ENCODE measurements at regions not wholly inside any gene's neighbourhood (a gene's known extent, or its start where the extent isn't known, plus 50 kb on each side); places are given as distances from the start of the nearest gene placed in this dataset.

DNA sequence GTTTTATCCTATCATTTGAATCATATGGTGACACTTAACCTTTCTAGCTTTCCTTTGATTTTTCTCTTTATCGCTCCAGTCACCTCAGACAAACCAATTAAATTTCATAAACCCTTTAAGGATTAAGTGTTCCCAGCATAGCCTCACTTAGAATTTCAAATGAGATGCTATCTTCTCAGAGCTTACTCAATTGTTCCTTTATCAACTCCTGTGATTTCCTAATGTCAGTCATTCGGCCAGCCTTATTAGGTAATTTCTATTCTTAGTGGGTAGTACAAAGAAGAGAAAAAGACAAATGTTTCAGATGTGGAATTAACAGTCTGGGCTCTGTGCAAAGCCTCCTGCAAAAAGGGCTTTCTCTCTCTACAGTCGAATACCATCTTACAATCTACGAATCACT, 77.1 kb upstream of the CCDC90B start:
- no peaks in the 10 kb centered on the region for H3K36me3 ChIP-seq (ENCODE audit: control insufficient read depth, insufficient read depth, low read length)
- no peak overlapping the region for H3K9ac ChIP-seq (ENCODE audit: insufficient read depth in 1 of 2, low read depth in 2 of 2, low read length in 2 of 2)
- H3K9me1 ChIP-seq (ENCODE audit: control insufficient read depth, insufficient read depth, low read length): no peaks in the 10 kb centered on the region
- H4K20me1 ChIP-seq (replicated peaks; ENCODE audit: control insufficient read depth, insufficient read depth, low read length): no peaks in the 10 kb centered on the region
- in situ Hi-C loops (cut with MboI): no loop called here
- H3K9me3 ChIP-seq (replicated peaks; ENCODE audit: control insufficient read depth, insufficient read depth, low read depth, low read length): no peaks in the 10 kb centered on the region
- no peaks in the 10 kb centered on the region; a peak in 1 of 5 replicates for H3K27me3 ChIP-seq (ENCODE audit: control insufficient read depth in 2 of 2, insufficient read depth in 2 of 2, low read length in 2 of 2)
- no peak overlapping the region for H3K4me3 ChIP-seq
- 0% methylated on average over 4 of the region's 4 CpGs for WGBS (ENCODE audit: insufficient coverage, low coverage, missing lambda C conversion rate)
- H2AFZ ChIP-seq (ENCODE audit: low read depth, low read length): no peak overlapping the region
- BruUV-seq (replicated peaks): no TSS peak
- no peak for TF ChIP-seq MCM3 (IDR thresholded peaks at IDR 0.05)
- H3K4me2 ChIP-seq (ENCODE audit: insufficient read depth, low read length): no peak overlapping the region
- no peak for ATAC-seq
- no peaks in the 10 kb centered on the region for H3K4me1 ChIP-seq (replicated peaks in 1 of 2; ENCODE audit: control insufficient read depth in 2 of 2, insufficient read depth in 2 of 2, low read length in 2 of 2)
- FAIRE-seq: no peak
- H3K79me2 ChIP-seq (ENCODE audit: control insufficient read depth, insufficient read depth, low read length): no peaks in the 10 kb centered on the region
- intact Hi-C loops (cut with micrococcal nuclease): no loop called here
- POLR2A ChIA-PET: no interaction called here
- CTCF ChIA-PET (ENCODE audit: low intra/inter-chr PET ratio): no interaction called here
- DNase-seq (ENCODE audit: extremely low read depth in 1 of 4, low spot score in 3 of 4): no peak
- no peak overlapping the region for H3K27ac ChIP-seq (ENCODE audit: extremely low read depth, low read depth, low read length)

DNA sequence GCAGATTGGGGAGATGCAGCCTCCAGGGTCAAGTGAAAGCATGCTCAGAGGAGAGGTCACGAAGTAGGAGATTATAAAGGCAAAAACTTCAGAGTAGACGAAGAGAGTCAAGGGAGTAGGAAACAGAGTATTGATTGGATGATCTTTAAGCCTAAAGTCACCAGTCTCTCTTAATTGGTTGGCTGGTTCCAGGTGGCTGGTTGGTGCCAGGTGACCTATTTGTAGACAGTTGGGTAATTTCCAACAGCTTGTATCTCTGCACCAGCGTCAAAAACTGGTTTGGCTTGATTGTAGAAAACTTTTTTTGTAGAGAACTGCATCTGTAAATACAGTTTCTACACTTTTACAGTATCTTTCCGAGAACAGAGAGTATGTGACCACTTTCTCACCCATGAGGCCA, 75.7 kb upstream of the CCDC90B start:
- Histone ChIP-seq H3K27ac (ENCODE audit: extremely low read depth, low read depth, low read length) (no peak overlapping the region), H4K20me1 (replicated peaks; ENCODE audit: control insufficient read depth, insufficient read depth, low read length) (no peaks in the 10 kb centered on the region), H3K9me3 (replicated peaks; ENCODE audit: control insufficient read depth, insufficient read depth, low read depth, low read length) (no peaks in the 10 kb centered on the region), H3K4me3 (no peak overlapping the region), H3K9ac (ENCODE audit: insufficient read depth in 1 of 2, low read depth in 2 of 2, low read length in 2 of 2) (no peak overlapping the region), H3K9me1 (ENCODE audit: control insufficient read depth, insufficient read depth, low read length) (no peaks in the 10 kb centered on the region), H2AFZ (ENCODE audit: low read depth, low read length) (no peak overlapping the region), H3K36me3 (ENCODE audit: control insufficient read depth, insufficient read depth, low read length) (no peaks in the 10 kb centered on the region), H3K79me2 (ENCODE audit: control insufficient read depth, insufficient read depth, low read length) (no peaks in the 10 kb centered on the region), H3K4me1 (replicated peaks in 1 of 2; ENCODE audit: control insufficient read depth in 2 of 2, insufficient read depth in 2 of 2, low read length in 2 of 2) (no peaks in the 10 kb centered on the region), H3K4me2 (ENCODE audit: insufficient read depth, low read length) (no peak overlapping the region), H3K27me3 (ENCODE audit: control insufficient read depth in 2 of 2, insufficient read depth in 2 of 2, low read length in 2 of 2) (no peaks in the 10 kb centered on the region; a peak in 1 of 5 replicates)
- in situ Hi-C loops (cut with MboI): no loop called here
- DNase-seq (ENCODE audit: extremely low read depth in 1 of 4, low spot score in 3 of 4) (no peak), FAIRE-seq (no peak), ATAC-seq (no peak)
- WGBS (ENCODE audit: insufficient coverage, low coverage, missing lambda C conversion rate): 1% methylated on average over 4 of the region's 4 CpGs
- BruUV-seq (replicated peaks): no TSS peak
- ChIA-PET POLR2A (no interaction called here), CTCF (ENCODE audit: low intra/inter-chr PET ratio) (no interaction called here)
- intact Hi-C loops (cut with micrococcal nuclease): no loop called here
- TF ChIP-seq, protein P1, sequence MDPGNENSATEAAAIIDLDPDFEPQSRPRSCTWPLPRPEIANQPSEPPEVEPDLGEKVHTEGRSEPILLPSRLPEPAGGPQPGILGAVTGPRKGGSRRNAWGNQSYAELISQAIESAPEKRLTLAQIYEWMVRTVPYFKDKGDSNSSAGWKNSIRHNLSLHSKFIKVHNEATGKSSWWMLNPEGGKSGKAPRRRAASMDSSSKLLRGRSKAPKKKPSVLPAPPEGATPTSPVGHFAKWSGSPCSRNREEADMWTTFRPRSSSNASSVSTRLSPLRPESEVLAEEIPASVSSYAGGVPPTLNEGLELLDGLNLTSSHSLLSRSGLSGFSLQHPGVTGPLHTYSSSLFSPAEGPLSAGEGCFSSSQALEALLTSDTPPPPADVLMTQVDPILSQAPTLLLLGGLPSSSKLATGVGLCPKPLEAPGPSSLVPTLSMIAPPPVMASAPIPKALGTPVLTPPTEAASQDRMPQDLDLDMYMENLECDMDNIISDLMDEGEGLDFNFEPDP (CRISPR knock-in tag; IDR thresholded peaks at IDR 0.05): no peak
- TF ChIP-seq KAT2B (IDR thresholded peaks at IDR 0.05; ENCODE audit: low read depth, low read length) (no peak), MTF1 (CRISPR knock-in tag; IDR thresholded peaks at IDR 0.05; ENCODE audit: borderline replicate concordance) (no peak), MBD2 (IDR thresholded peaks at IDR 0.05; ENCODE audit: borderline replicate concordance, low read depth) (no peak), ZNF23 (CRISPR knock-in tag; IDR thresholded peaks at IDR 0.05) (no peak), ZFX (CRISPR knock-in tag; IDR thresholded peaks at IDR 0.05) (no peak)
- TF ChIP-seq, protein P2, sequence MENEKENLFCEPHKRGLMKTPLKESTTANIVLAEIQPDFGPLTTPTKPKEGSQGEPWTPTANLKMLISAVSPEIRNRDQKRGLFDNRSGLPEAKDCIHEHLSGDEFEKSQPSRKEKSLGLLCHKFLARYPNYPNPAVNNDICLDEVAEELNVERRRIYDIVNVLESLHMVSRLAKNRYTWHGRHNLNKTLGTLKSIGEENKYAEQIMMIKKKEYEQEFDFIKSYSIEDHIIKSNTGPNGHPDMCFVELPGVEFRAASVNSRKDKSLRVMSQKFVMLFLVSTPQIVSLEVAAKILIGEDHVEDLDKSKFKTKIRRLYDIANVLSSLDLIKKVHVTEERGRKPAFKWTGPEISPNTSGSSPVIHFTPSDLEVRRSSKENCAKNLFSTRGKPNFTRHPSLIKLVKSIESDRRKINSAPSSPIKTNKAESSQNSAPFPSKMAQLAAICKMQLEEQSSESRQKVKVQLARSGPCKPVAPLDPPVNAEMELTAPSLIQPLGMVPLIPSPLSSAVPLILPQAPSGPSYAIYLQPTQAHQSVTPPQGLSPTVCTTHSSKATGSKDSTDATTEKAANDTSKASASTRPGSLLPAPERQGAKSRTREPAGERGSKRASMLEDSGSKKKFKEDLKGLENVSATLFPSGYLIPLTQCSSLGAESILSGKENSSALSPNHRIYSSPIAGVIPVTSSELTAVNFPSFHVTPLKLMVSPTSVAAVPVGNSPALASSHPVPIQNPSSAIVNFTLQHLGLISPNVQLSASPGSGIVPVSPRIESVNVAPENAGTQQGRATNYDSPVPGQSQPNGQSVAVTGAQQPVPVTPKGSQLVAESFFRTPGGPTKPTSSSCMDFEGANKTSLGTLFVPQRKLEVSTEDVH (IDR thresholded peaks at IDR 0.05; ENCODE audit: low read depth, partially characterized antibody): no peak
- TF ChIP-seq, protein P3, sequence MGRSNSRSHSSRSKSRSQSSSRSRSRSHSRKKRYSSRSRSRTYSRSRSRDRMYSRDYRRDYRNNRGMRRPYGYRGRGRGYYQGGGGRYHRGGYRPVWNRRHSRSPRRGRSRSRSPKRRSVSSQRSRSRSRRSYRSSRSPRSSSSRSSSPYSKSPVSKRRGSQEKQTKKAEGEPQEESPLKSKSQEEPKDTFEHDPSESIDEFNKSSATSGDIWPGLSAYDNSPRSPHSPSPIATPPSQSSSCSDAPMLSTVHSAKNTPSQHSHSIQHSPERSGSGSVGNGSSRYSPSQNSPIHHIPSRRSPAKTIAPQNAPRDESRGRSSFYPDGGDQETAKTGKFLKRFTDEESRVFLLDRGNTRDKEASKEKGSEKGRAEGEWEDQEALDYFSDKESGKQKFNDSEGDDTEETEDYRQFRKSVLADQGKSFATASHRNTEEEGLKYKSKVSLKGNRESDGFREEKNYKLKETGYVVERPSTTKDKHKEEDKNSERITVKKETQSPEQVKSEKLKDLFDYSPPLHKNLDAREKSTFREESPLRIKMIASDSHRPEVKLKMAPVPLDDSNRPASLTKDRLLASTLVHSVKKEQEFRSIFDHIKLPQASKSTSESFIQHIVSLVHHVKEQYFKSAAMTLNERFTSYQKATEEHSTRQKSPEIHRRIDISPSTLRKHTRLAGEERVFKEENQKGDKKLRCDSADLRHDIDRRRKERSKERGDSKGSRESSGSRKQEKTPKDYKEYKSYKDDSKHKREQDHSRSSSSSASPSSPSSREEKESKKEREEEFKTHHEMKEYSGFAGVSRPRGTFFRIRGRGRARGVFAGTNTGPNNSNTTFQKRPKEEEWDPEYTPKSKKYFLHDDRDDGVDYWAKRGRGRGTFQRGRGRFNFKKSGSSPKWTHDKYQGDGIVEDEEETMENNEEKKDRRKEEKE (IDR thresholded peaks at IDR 0.05; ENCODE audit: borderline replicate concordance in 1 of 2, control insufficient read depth in 1 of 2, low read depth in 2 of 2, low read length in 1 of 2): no peak
